Putamen (tissue), 1 donor: ENCODE measurements at regions not wholly inside any gene's neighbourhood (a gene's known extent, or its start where the extent isn't known, plus 50 kb on each side); places are given as distances from the start of the nearest gene placed in this dataset.
"Not testable (repeated sequence)": the region's sequence is repeated elsewhere in the genome, so short reads cannot be mapped to it uniquely, and the experiment has no call there.

Experiments used
- DNase-seq: peaks from one replicate; pipeline ENCODE4 v3.0.0-alpha.2; 2016; ENCODE audit warnings: low spot score

DNA sequence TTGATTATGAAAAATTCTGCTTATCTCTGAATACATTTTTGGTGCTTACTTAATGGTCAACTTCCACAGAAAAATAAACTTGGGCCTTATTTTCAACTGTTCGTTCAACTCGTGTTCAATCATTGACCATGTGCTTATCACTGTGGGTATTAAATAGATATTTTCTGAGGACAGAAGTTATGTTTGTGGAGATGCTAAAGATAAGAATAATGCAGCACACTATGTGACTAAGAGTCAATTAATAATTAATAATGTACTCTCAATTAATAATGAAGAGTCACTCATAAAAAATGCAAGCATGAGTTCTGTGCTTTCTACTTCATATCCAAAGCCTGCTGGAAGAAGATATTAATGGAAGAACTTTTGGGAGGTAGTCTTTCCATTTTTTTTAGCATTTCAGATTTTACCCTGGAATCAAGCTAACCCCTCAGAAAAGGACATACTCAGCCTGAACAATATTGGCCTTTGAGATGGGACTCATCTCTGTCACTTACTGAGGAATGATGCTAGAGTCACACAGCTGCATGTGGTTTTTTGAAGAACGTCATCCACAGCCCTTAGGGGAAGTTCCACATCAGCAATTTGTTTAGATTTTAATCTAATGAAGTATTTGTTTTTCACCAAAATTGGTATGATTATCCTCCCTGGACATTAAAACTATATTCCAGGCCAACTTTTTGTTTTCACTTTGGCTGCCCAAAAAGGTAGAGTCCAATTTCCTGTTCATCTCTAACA is 191.9 kb upstream of the CRIM1 start:
- DNase-seq = no peak

DNA sequence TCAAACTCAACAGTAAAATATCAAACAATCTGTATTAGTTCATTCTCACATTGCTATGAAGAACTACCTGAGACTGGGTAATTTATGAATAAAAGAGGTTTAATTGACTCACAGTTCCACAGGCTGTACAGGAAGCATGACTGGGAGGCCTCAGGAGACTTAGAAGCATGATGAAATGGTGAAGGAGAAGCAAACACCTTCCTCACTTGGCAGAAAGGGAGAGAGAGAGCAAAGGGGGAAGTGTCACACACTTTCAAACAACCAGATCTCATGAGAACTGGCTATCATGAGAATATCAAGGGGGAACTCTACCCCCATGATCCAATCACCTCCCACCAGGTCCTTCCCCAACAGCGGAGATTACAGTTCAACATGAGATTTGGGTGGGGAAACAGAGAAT is 198.5 kb upstream of the CRIM1 start:
- DNase-seq = not testable (repeated sequence)

DNA sequence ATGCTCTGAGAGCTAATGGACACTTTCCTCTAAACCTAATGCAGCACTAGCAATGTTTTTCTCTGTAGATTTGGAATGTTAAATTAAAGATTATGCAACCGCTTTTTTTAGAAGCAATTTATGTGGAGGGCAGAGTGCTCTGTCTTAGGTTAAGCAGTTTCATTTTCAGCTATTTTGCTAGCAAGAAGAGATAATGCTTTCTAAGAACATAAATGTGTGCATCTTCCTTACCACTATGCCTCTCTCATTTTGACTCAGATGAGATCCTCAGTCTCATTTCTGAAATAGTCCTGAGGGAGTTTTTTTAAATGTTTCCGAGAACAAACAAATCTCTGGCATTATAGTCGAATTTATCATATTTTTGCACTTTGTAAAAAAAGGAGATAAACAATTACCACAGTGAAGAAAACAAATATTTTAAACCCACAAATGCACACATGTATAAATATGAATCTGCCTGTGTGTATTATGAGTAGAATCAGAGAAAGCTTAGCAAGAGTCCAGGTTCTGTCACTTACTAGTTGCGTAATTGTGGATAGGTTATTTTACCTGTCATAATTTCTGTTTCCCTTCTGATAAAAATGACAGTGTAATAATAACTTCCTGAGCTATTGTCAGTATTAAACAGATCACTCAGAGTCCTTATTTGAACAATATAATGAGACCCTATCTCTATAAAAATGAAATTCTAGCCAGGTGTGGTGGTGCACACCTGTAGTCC is 207.7 kb upstream of the CRIM1 start:
- peak; percentile 22 for DNase-seq

DNA sequence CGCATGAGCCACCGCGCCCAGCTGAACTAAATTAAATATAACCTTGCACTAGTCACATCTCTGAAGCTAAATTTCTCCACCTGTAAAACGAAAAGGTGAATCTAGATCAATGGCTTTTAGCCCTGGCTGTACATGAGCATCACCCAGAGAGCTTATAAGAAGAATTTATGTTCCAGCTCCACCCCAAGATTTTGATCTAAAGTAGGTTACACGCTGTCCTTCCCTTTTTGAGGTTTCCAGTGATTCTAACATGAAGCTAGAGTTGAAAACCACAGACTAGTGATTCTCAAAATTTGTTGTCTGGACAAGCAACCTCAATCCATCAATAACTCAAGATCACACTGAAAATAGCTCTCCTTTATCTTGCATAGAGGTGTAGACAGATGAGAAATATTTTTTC is 208.8 kb upstream of the CRIM1 start:
- DNase-seq = no peak

DNA sequence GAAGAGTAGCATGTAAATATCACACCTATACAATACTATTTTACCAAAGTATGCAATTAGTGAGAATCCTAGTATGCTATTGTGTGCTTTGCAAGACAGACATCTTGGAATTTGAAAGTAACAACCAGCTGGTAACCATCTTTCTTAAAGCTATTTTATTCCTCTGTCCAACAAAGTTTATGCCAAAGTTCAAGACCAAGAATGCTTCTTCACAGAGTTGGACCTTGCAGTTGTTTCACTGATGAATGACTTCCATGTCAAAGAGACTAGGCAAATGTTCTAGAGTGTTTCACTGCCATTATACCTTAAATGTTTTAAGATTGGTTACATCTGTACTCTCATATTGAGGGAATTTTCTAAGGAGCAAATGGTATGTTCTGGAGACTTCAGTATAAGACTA is 215.2 kb upstream of the CRIM1 start:
- DNase-seq = no peak

DNA sequence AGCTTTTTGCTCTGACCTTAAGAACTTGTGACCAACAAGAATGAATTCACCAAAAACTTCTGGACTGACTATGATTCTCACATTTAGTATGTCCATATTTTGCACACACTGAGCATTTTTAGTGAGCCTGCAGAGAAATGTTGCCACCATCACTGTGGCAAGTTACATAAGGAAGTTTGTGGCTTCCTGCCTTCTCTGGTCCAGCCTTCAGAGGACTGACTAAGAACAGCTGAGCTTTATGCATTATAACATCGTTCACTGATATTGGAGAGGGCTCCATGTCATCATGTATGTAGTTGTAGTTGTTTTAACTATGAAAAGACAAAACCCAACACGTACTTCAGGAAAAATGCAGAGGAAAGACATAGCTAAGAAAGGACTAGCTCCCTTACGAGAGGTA is 218.0 kb upstream of the CRIM1 start:
- DNase-seq = no peak

DNA sequence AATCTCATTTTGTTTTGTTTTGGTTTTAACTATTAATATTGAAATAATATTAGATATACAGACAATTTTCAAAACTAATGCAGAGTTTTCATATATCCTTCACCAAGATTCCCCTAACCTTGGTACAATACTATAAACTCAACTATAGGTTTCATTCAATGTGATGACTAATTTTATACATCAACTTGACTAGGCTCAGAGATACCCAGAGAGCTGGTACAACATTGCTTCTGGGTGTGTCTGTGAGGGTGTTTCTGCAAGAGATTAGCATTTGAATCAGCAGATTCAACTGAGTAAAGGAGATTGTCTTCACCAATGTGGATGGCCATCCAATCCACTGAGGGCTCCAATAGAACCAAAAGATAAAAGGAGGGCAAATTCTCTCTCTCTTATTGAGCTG is 221.3 kb upstream of the CRIM1 start:
- DNase-seq = no peak

DNA sequence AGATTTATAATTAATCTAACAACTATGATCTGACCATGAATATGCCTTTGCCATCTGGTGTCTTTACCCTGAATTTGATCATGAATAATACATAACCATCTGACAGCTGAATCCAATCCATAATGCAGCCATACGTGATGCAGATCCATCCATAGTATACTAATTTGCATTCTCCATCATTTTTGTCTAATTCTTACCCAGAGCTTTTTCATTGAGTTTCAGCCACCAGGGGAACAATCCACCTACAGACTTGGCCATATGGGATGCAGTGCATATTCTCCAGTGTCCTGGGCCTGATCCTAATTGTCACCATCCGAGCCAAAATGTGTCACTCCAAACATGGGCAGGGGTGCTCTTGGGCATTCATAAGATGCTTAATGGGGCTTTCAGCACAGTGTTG is 227.2 kb upstream of the CRIM1 start:
- DNase-seq = no peak

DNA sequence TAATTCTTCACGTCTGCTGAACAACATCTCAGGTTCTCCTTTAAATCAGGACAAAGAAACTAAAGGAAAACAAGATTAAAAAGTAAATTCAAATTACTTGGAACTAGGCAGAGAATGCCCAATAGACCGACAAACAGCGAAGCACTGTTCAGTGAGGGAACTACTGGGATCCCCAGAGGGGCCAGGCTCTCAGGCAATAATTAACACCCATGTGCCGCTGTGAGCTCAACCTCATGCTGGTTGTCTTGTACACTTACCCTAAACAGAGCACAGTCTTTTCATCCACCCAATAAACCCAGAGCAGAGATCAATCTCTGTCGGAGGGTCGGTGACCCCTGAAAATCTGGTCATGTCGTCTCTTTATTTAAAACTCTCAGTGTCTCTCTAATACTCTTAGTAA is 229.9 kb upstream of the CRIM1 start:
- DNase-seq = no peak

DNA sequence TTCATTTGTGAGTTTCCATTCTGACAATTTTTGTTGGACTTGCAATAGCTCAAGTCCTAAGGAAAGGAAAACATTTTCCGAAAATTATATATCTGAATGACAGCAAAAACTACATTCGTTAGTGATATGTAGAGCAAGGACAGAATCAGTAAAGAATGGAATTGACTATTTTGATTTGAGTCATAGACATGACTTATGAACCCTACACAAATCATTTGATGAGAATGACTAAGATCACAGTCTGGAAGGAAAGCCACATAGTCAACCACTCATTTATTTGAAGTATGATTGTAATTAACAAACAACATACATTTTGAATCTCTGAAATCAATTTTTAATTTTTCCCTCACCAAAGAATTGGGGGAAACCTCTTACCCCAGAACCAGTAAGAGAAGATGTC is 231.6 kb upstream of the CRIM1 start:
- DNase-seq = no peak

DNA sequence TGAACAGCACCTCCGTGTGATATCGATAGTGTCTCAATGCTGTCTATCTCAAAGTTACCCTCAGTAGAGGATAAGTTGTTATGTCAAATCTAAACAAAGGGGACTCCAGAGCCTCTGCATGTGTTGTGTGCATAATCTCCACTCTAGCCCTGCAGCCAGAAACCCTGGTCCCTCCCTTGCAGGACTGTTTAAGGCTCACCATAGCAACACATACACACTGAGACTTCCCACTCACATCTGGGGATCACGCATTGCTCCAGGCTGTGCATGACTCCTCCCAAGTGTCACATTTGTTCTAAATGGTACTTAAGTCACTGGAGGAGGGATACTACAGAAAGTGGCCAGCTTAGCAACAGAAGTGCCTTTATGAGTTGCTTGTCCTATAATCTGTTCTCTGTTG is 258.6 kb upstream of the CRIM1 start:
- no peak for DNase-seq

DNA sequence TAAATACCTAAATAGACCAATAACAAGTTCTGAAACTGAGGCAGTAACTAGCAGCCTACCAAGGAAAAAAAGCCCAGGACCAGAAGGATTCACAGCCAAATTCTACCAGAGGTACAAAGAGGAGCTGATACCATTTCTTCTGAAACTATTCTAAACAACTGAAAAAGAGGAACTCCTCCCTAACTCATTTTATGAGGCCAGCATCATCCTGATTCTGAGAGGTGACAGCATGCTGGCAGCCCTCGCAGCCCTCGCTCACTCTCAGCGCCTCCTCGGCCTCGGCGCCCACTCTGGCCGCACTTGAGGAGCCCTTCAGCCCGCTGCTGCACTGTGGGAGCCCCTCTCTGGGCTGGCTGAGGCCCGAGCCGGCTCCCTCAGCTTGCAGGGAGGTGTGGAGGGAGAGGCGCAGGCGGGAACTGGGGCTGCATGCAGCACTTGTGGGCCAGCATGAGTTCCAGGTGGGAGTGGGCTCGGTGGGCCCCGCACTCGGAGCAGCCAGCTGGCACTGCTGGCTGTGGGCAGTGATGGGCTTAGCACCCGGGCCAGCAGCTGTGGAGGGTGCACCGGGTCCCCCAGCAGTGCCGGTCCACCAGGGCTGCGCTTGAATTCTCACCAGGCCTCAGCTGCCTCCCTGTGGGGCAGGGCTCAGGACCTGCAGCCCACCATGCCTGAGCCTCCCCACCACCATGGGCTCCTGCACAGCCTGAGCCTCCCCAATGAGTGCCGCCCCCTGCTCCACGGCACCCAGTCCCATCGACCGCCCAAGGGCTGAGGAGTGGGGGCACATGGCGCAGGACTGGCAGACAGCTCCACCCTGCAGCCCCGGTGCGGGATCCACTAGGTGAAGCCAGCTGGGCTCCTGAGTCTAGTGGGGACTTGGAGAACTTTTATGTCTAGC is 263.5 kb upstream of the CRIM1 start:
- DNase-seq = not testable (repeated sequence)

DNA sequence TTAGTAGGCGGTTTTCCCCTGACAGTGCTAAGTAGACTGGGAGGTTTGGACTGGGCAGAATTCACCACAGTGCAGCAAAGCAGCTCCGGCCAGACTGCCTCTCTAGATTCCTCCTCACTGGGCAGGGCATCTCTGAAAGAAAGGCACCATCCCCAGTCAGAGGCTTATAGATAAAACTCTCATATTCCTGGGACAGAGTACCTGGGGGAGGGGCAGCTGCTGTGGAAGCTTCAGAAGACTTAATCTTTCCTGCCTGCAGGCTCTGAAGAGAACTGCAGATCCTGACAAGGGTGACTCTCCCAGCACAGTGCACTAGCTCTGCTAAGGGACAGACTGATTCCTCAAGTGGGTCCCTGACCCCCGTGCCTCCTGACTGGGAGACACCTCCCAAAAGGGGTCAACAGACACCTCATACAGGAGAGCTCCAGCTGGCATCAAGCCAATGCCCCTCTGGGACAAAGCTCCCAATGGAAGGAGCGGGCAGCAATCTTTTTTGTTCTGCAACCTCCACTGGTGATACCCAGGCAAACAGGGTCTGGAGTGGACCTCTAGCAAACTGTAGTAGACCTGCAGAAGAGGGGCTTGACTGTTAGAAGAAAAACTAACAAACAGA is 266.8 kb upstream of the CRIM1 start:
- DNase-seq = no peak

DNA sequence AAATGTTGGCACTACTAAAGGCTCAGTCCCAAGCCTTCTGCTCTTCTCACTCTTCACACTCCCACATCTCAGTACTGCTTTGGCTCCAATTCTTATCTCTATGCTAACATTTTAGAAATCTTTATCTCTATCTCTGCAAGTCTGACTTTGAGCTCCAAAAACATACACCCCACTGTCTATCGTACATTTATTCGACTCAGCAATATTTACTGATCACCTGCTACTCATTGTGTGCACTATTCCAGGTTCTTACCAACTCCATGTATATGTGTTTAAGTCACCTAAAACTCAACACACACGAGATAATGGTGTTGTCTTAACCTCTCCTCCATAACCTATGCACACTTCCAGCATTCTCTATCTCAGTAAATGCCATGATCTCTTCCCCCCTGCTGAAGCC is 268.2 kb upstream of the CRIM1 start:
- no peak for DNase-seq

DNA sequence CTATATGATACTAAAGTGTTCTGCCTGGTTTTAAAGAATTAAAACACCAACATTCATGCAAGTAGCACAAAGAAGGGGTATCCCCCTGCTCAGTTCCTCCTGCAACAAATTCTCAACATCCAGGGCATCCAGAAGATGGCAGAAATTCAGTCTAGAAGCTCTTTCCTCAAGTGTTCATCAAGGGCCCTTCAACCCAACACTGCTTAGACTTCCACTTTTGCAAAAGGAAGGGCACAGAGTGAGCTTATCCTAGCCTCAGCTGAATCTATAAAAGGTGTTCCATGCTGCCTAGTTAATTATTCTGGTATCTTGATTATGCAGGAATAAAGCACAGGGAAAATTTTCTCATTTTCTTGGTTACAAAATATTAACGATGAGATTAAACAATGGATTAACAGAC is 275.8 kb upstream of the CRIM1 start:
- no peak for DNase-seq

DNA sequence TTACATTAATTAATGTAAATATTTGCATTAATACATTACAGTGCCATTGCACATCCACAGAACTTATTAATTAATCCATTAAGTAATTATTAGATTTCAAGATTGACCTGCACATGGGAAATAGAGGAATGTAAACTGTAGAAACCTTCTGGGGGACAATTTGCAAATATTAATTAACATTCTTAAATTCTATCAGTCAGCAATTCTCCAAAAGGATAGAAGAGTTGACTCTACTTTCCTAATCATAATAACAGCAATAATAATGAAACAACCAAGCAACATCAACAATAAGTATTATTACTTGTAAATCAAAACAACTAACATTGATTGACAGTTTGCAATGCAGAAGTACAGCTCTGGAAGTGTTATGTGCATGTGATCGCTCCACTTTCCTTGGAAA is 281.6 kb upstream of the CRIM1 start:
- no peak for DNase-seq

DNA sequence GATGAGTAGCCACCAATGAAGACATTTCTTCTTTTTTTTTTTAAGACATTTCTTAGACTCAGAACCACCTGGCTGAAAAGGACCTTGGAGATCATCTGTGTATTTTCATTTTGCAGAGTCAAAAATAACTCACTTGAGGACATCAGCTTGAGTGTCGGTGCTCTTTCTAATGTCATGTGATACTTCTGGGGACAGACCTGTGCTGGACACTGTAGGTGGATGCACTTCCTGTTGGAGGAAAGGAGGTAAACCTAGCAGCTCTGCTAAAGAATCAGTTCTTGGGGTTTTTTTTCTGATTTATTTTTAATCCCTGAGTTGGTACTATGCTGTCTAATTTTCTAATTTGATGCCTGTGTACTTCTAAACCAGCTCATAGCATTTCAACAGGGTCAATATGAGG is 283.9 kb upstream of the CRIM1 start:
- no peak for DNase-seq

DNA sequence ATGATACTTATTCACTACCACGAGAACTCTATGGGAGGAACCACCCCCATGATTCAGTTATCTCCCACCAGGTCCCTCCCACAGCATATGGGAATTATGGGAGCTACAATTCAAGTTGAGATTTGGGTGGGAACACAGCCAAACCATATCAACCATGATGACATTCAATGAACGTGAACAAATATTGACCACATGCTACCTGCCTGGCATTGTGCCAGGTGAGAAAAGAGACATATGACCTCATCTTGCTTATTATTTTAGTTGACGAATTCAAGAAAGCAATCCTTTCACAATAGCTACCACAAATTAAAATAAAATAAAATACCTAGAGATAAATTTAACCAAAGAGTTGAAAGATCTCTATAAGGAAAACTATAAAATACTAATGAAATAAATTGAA is 286.5 kb upstream of the CRIM1 start:
- no peak for DNase-seq

DNA sequence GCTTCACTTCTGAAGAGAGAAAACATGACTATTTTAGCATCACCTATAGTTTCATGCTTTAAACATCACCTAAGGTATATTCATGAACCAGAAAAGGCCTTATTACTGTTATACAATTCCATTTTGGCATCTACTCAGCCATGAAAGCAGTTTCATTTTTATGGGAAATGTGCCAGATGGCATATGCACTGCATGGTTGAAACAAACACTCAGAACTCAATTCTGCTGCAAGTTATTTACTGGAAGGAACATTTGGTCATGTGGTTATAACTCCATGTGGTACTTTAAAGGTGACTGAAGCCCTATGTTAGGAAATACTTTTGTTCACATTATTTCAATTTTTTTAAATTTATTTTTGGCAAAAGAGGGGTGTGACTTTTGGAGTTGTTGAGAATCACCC is 287.5 kb upstream of the CRIM1 start:
- DNase-seq = no peak

DNA sequence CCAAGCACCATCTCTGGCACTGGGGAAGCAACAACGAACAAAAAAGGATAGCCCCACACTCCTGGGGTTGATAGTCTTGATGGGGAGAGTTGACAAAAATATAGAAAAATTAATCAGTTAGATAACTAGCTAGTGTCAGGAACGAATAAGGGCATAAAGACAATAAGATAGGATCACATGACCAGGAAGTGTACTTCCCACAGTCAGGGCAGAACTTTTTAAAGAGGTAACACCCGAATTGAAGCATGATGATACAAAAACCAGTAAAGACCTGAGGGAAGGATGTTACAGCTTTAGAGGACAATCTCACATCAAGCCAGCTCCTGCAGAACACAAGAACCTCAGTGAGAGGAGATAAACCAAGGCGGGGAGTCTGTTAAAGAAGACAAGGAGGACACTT is 295.4 kb upstream of the CRIM1 start:
- no peak for DNase-seq

DNA sequence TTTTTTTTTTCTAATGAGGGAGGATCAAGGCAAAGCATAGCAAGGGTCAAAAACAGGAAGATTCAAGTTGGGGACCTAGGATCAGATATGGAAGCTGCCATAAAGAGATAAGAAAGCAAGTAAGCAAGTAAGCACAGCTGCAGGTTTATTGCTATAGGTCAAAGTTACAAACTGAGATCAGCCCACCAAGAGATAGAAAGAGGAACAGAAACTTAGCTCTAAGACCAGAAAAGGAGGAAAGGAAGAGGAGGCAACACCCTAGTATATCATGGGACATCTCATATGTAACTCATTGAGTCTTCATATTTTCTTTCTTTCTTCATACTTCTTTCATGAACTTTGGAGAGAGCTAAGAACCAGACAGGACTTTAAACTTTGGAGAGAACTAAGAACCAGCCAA is 295.9 kb upstream of the CRIM1 start:
- no peak for DNase-seq

DNA sequence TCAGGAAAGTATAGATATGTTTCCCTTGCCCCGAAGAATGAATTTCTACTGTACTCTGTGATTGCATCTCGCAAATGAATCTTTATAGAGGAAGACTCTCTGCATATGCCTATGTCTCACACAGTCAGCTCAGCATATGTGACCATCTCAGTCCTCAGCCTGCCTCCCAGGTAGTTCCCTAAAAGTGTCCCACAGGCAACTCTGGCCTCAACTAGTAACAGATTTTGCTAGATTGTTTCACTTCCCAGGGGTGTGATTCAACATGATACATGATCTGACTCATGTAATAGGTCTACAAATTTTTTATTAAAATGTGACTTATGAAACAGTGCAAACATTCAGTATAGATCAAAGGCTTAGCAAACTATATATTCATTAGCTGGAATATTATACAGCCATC is 296.6 kb upstream of the CRIM1 start:
- DNase-seq = no peak

DNA sequence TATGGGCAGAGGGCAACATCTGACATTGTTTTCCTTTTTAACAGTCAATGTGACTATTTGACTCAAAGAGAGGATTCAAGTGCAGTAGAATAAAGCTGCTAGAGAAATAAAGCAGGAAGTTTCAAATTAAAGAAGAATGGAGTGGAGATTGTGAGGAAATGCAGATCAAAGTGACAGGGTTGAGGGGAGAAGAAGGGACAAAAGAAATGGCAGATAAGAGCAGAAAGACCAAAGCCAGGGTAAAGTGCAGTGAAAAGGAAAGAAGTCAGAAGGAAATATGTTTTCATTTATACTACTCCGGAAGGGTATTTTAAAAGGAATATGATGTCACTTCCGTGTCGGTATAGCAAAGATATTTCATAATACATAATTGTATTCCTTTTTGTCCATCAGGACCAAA is 297.5 kb upstream of the CRIM1 start:
- DNase-seq = no peak
